Spleen (tissue), 7 donors: ENCODE measurements at regions not wholly inside any gene's neighbourhood (a gene's known extent, or its start where the extent isn't known, plus 50 kb on each side); places are given as distances from the start of the nearest gene placed in this dataset.

ENCODE experiments used
- POLR2A ChIP-seq, 3 donors: fragments of 450-650 bp; IDR thresholded peaks; one replicate each; pipeline ENCODE4 v1.5.1; 2017; ENCODE audit warnings: antibody characterized with exemption in 3 of 3, mild to moderate bottlenecking in 1 of 3
- POLR2AphosphoS5 ChIP-seq, 3 donors: sonication (generic); formaldehyde crosslinking; IDR thresholded peaks; one replicate each; pipeline ENCODE4 v1.5.1; 2017; ENCODE audit warnings: antibody characterized with exemption in 3 of 3
- TF ChIP-seq, protein P1 (sequence below), 11 experiments: fragments of 200-600 bp in 7 of 11; fragments of 450-650 bp in 4 of 11; sonication (generic) in 4 of 11; IDR thresholded peaks in 8 of 11; conservative IDR thresholded peaks in 3 of 11; 1 replicate in 7 of 11; 2 replicates in 4 of 11; pipeline versions ENCODE4 v1.4.0 to v1.8.0; 2016 to 2021; ENCODE audit warnings: antibody characterized with exemption in 11 of 11, inconsistent platforms in 4 of 11, mild to moderate bottlenecking in 1 of 11
- donor health status: DM: no; HTN: no; CAD: no; lungs with moderate emphysema.
- donor health status: DM: no; HTN: no; CAD: no.
- donor health status: DM: no; HTN: no; CAD: no.

DNA sequence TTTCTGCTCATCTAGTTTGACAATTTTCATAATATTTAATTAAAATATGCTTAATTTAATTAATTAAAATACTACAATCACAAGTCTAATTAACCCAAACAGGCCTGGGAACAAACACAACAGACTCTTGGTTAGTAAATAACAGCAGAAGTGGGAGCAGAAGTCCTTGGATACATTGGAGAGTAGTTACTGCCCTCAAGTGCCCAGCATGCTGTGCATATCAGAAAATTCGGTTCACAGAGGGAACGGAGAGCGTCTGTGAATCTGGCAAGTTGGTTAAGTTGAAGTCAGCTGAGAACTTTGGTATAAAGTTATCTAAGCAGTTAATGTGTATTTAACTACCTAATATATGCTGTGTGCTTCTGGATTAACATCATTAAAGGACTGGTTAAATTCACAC is 87.0 kb upstream of the ATG10 start:
- TF ChIP-seq POLR2A (IDR thresholded peaks at IDR 0.05) (no peak), POLR2AphosphoS5 (IDR thresholded peaks at IDR 0.05) (no peak)
- TF ChIP-seq, protein P1, sequence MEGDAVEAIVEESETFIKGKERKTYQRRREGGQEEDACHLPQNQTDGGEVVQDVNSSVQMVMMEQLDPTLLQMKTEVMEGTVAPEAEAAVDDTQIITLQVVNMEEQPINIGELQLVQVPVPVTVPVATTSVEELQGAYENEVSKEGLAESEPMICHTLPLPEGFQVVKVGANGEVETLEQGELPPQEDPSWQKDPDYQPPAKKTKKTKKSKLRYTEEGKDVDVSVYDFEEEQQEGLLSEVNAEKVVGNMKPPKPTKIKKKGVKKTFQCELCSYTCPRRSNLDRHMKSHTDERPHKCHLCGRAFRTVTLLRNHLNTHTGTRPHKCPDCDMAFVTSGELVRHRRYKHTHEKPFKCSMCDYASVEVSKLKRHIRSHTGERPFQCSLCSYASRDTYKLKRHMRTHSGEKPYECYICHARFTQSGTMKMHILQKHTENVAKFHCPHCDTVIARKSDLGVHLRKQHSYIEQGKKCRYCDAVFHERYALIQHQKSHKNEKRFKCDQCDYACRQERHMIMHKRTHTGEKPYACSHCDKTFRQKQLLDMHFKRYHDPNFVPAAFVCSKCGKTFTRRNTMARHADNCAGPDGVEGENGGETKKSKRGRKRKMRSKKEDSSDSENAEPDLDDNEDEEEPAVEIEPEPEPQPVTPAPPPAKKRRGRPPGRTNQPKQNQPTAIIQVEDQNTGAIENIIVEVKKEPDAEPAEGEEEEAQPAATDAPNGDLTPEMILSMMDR (IDR thresholded peaks at IDR 0.05 in 8 of 11, conservative IDR thresholded peaks at IDR 0.05 in 3 of 11), result no peak
